SK-N-SH (cell line): ENCODE measurements at regions not wholly inside any gene's neighbourhood (a gene's known extent, or its start where the extent isn't known, plus 50 kb on each side); places are given as distances from the start of the nearest gene placed in this dataset.

Source experiments
- CHD2 ChIP-seq: fragments of 150-350 bp; IDR thresholded peaks from 2 replicates; pipeline ENCODE4 v1.6.1; 2018; ENCODE audit warnings: low read length; ENCODE audit not compliant: partially characterized antibody
- ELF1 ChIP-seq: IDR thresholded peaks from 2 replicates; pipeline ENCODE4 v1.4.0; 2012
- FOXM1 ChIP-seq: IDR thresholded peaks from 2 replicates; pipeline ENCODE4 v1.4.0; 2012; ENCODE audit warnings: low read depth, mild to moderate bottlenecking
- GABPA ChIP-seq: IDR thresholded peaks from 2 replicates; pipeline ENCODE4 v1.4.0; 2012; ENCODE audit warnings: low read depth, mild to moderate bottlenecking
- POLR2AphosphoS5 ChIP-seq: IDR thresholded peaks from 2 replicates; pipeline ENCODE4 v1.6.1; 2012; ENCODE audit warnings: low read depth, low read length
- RAD21 ChIP-seq: IDR thresholded peaks from 2 replicates; pipeline ENCODE4 v1.6.1; 2012; ENCODE audit warnings: mild to moderate bottlenecking, low read length
- RCOR1 ChIP-seq: fragments of 150-350 bp; IDR thresholded peaks from 2 replicates; pipeline ENCODE4 v1.6.1; 2017; ENCODE audit warnings: antibody characterized with exemption, low read length
- SIN3A ChIP-seq: IDR thresholded peaks from 2 replicates; pipeline ENCODE4 v1.6.1; 2012; ENCODE audit warnings: low read depth, mild to moderate bottlenecking, low read length, moderate library complexity, borderline replicate concordance
- SMC3 ChIP-seq: IDR thresholded peaks from 2 replicates; pipeline ENCODE4 v1.6.1; 2012; ENCODE audit warnings: low read depth, low read length, improper control_type of control experiment
- TAF1 ChIP-seq: IDR thresholded peaks from 2 replicates; pipeline ENCODE4 v1.6.1; 2012; ENCODE audit warnings: low read depth, mild to moderate bottlenecking, low read length, moderate library complexity, borderline replicate concordance
- TF ChIP-seq, protein P1 (sequence below): fragments of 200-600 bp; sonication (generic); IDR thresholded peaks from 2 replicates; pipeline ENCODE4 v1.6.1; 2017; ENCODE audit warnings: antibody characterized with exemption, mild to moderate bottlenecking, moderate library complexity

DNA sequence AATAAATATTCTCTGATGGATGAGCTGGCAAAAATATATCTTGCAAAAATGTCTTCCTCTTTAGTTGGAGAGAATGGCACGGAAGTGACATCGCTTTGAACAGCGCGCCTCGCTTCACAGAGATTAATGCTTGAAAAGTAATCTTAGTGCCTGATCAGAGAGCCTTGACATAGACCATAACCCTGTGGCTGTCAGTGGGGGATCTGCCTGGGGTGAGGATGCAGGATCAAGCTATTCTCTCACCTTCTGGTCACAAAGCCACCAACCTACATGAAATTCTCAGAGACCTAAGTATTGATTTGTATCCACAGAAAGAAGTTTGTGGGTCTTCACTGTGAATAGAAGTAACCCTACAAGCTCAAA, 492.6 kb downstream of the LMO4 start:
- no peak for TF ChIP-seq RCOR1
- no peak for TF ChIP-seq GABPA
- TF ChIP-seq SIN3A: no peak
- no peak for TF ChIP-seq RAD21
- no peak for TF ChIP-seq ELF1
- TF ChIP-seq, protein P1, sequence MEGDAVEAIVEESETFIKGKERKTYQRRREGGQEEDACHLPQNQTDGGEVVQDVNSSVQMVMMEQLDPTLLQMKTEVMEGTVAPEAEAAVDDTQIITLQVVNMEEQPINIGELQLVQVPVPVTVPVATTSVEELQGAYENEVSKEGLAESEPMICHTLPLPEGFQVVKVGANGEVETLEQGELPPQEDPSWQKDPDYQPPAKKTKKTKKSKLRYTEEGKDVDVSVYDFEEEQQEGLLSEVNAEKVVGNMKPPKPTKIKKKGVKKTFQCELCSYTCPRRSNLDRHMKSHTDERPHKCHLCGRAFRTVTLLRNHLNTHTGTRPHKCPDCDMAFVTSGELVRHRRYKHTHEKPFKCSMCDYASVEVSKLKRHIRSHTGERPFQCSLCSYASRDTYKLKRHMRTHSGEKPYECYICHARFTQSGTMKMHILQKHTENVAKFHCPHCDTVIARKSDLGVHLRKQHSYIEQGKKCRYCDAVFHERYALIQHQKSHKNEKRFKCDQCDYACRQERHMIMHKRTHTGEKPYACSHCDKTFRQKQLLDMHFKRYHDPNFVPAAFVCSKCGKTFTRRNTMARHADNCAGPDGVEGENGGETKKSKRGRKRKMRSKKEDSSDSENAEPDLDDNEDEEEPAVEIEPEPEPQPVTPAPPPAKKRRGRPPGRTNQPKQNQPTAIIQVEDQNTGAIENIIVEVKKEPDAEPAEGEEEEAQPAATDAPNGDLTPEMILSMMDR: no peak
- no peak for TF ChIP-seq POLR2AphosphoS5
- no peak for TF ChIP-seq CHD2
- TF ChIP-seq SMC3: no peak
- no peak for TF ChIP-seq FOXM1
- no peak for TF ChIP-seq TAF1
